Esophagus muscularis mucosa (tissue), 4 donors: ENCODE measurements at regions not wholly inside any gene's neighbourhood (a gene's known extent, or its start where the extent isn't known, plus 50 kb on each side); places are given as distances from the start of the nearest gene placed in this dataset.
"Not testable (repeated sequence)": the region's sequence is repeated elsewhere in the genome, so short reads cannot be mapped to it uniquely, and the experiment has no call there.

Experiments
- DNase-seq: peaks from one replicate; pipeline ENCODE4 v3.0.0-alpha.2; 2017; ENCODE audit errors: extremely low spot score
- H3K27ac ChIP-seq, 4 donors: fragments of 200-600 bp; sonication (generic); replicated peaks in 1 of 4; 1 replicate in 3 of 4; 2 replicates in 1 of 4; pipeline ENCODE4 v1.5.1; 2016 to 2019; ENCODE audit warnings: mild to moderate bottlenecking in 1 of 4
- H3K27me3 ChIP-seq, 4 donors: fragments of 200-600 bp; sonication (generic); one replicate each; pipeline versions ENCODE4 v1.5.1 to v1.6.0; 2016 to 2019
- H3K36me3 ChIP-seq, 4 donors: fragments of 200-600 bp; sonication (generic); one replicate each; pipeline ENCODE4 v1.5.1; 2016 to 2019
- H3K4me1 ChIP-seq, 4 donors: fragments of 200-600 bp; sonication (generic); one replicate each; pipeline ENCODE4 v1.5.1; 2016 to 2019
- H3K4me3 ChIP-seq, 4 donors: fragments of 200-600 bp; sonication (generic); 1 replicate in 2 of 4; 2 replicates in 2 of 4; pipeline ENCODE4 v1.5.1; 2016 to 2019; ENCODE audit warnings: mild to moderate bottlenecking in 4 of 4, moderate library complexity in 1 of 4
- H3K9me3 ChIP-seq, 4 donors: fragments of 200-600 bp; sonication (generic); 1 replicate in 3 of 4; 2 replicates in 1 of 4; pipeline ENCODE4 v1.5.1; 2016 to 2019
- EP300 ChIP-seq: sonication (generic); formaldehyde crosslinking; IDR thresholded peaks from one replicate; pipeline ENCODE4 v1.6.1; 2017; ENCODE audit warnings: antibody characterized with exemption
- POLR2A ChIP-seq: fragments of 450-650 bp; IDR thresholded peaks from one replicate; pipeline ENCODE4 v1.6.1; 2017; ENCODE audit warnings: antibody characterized with exemption, moderate library complexity, mild to moderate bottlenecking, low read depth
- POLR2AphosphoS5 ChIP-seq, 2 donors: sonication (generic); formaldehyde crosslinking; IDR thresholded peaks; one replicate each; pipeline ENCODE4 v1.6.1; 2017; ENCODE audit warnings: antibody characterized with exemption in 2 of 2
- WGBS: methylation state at CpG from one replicate; pipeline ENCODE4 v1.1.5; 2018; 5-methylcytosine and 5-hydroxymethylcytosine counted together
- intact Hi-C: fragments of 100-400 bp; cut with DNase I; formaldehyde crosslinking; loops from one replicate; pipeline ENCODE4 v1.15.1; 2023
- TF ChIP-seq, protein P1 (sequence below), 3 experiments: fragments of 200-600 bp in 2 of 3; fragments of 450-650 bp in 1 of 3; sonication (generic) in 2 of 3; IDR thresholded peaks; one replicate each; pipeline ENCODE4 v1.5.1; 2017 to 2019; ENCODE audit warnings: antibody characterized with exemption in 3 of 3, mild to moderate bottlenecking in 2 of 3, moderate library complexity in 1 of 3

- Histone ChIP-seq H3K36me3 (no peaks in the 10 kb centered on the region), H3K4me3 (no peak overlapping the region), H3K27me3 (no peaks in the 10 kb centered on the region), H3K27ac (no peak overlapping the region), H3K9me3 (peaks cover 0 to 11% (median 3%) of the 10 kb centered on the region in 4 donors), H3K4me1 (no peaks in the 10 kb centered on the region)
- intact Hi-C loops, result no loop called here
- 92% methylated on average over 3 of the region's 3 CpGs for WGBS
- no peak for TF ChIP-seq POLR2A
- TF ChIP-seq POLR2AphosphoS5 (IDR thresholded peaks at IDR 0.05), result no peak
- TF ChIP-seq, protein P1, sequence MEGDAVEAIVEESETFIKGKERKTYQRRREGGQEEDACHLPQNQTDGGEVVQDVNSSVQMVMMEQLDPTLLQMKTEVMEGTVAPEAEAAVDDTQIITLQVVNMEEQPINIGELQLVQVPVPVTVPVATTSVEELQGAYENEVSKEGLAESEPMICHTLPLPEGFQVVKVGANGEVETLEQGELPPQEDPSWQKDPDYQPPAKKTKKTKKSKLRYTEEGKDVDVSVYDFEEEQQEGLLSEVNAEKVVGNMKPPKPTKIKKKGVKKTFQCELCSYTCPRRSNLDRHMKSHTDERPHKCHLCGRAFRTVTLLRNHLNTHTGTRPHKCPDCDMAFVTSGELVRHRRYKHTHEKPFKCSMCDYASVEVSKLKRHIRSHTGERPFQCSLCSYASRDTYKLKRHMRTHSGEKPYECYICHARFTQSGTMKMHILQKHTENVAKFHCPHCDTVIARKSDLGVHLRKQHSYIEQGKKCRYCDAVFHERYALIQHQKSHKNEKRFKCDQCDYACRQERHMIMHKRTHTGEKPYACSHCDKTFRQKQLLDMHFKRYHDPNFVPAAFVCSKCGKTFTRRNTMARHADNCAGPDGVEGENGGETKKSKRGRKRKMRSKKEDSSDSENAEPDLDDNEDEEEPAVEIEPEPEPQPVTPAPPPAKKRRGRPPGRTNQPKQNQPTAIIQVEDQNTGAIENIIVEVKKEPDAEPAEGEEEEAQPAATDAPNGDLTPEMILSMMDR (IDR thresholded peaks at IDR 0.05), result no peak
- no peak for TF ChIP-seq EP300
- no peak for DNase-seq
These were observed 619.7 kb downstream of the GATA3 start for GRCh38 chr10:8674230-8674629.

- TF ChIP-seq, protein P1 (IDR thresholded peaks at IDR 0.05), result no peak
- TF ChIP-seq EP300 (no peak), POLR2A (no peak), POLR2AphosphoS5 (IDR thresholded peaks at IDR 0.05) (no peak)
- intact Hi-C loops, result no loop called here
- Histone ChIP-seq H3K27me3 (no peaks in the 10 kb centered on the region), H3K36me3 (no peaks in the 10 kb centered on the region), H3K4me1 (no peaks in the 10 kb centered on the region), H3K4me3 (no peak overlapping the region), H3K9me3 (no peaks in the 10 kb centered on the region), H3K27ac (no peak overlapping the region)
- no peak for DNase-seq
- 64% methylated on average over 6 of the region's 6 CpGs for WGBS
These were observed 623.2 kb downstream of the GATA3 start for GRCh38 chr10:8677642-8678041.

DNA sequence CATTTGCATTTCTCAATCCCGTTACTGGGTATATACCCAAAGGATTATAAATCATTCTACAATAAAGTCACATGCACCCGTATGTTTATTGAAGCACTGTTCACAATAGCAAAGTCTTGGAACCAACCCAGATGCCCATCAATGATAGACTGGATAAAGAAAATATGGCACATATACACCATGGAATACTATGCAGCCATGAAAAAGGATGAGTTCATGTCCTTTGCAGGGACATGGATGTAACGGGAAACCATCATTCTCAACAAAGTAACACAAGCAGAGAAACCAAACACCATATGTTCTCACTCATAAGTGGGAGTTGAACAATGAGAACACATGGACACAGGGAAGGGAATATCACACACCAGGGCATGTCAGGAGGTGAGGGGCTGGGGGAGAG is 630.4 kb downstream of the GATA3 start:
- DNase-seq, intact Hi-C loops, H3K4me3 ChIP-seq, H3K9me3 ChIP-seq, H3K36me3 ChIP-seq, H3K4me1 ChIP-seq, H3K27me3 ChIP-seq, H3K27ac ChIP-seq: not testable (repeated sequence)
- WGBS, result 94% methylated on average over 3 of the region's 3 CpGs

DNA sequence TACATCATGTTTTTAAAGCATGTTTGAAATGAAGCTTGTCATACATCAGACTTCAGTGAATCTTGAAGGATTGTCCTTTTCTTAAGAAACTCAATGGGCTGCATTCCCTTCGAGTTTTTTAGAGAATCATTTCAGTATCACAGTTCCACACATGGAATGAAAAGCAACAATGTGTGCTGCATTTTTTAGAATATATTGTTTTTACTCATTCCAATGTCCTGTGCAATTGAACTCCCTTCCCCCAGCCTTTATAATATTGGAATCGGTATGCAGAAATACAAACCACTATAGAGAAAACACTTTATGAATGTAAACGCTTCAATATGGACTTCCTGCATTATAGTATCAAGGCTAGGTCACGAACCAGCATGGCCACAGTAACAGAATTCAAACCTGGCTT is 634.4 kb downstream of the GATA3 start:
- 61% methylated on average over 4 of the region's 4 CpGs for WGBS
- intact Hi-C loops, result no loop called here

DNA sequence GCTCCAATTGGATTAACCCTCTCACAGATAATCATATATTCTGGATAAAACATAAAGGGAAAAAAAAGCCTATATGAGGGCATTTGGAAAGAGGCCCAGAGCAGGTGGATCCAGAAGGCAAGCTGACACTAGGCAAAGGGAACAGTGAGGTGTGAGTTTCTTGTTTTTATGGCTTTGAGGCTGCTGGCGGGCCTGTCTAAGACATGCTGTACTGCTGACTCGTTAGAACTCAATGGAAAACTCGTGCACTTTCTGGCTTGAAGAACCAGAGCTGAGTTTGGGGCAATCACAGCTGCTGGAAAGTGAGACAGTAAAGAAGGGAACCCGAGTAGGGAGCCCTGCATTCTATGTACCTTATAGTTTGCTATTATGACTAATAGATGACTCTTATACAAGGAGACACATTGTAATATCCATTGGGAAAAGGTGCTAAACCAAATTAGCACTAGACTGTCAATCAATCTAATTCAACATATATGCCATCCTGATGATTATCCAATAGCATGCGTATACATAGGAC is 637.1 kb downstream of the GATA3 start:
- intact Hi-C loops, result no loop called here
- no peak for DNase-seq
- no peak overlapping the region for H3K27ac ChIP-seq
- H3K27me3 ChIP-seq, result no peaks in the 10 kb centered on the region
- no peak for TF ChIP-seq POLR2AphosphoS5 (IDR thresholded peaks at IDR 0.05)
- H3K4me1 ChIP-seq, result no peaks in the 10 kb centered on the region
- no peaks in the 10 kb centered on the region for H3K9me3 ChIP-seq
- H3K36me3 ChIP-seq, result no peaks in the 10 kb centered on the region
- 76% methylated on average over 5 of the region's 5 CpGs for WGBS
- no peak overlapping the region for H3K4me3 ChIP-seq

More for the DNA sequence above, 634.4 kb downstream of the GATA3 start:
- H3K4me3 ChIP-seq, result no peak overlapping the region
- no peaks in the 10 kb centered on the region for H3K36me3 ChIP-seq
- H3K9me3 ChIP-seq, result no peaks in the 10 kb centered on the region
- H3K27me3 ChIP-seq, result no peaks in the 10 kb centered on the region
- no peak overlapping the region for H3K27ac ChIP-seq
- H3K4me1 ChIP-seq, result no peaks in the 10 kb centered on the region
- TF ChIP-seq POLR2A (no peak), EP300 (no peak), POLR2AphosphoS5 (IDR thresholded peaks at IDR 0.05) (no peak)
- TF ChIP-seq, protein P1 (IDR thresholded peaks at IDR 0.05), result no peak
- no peak for DNase-seq

DNA sequence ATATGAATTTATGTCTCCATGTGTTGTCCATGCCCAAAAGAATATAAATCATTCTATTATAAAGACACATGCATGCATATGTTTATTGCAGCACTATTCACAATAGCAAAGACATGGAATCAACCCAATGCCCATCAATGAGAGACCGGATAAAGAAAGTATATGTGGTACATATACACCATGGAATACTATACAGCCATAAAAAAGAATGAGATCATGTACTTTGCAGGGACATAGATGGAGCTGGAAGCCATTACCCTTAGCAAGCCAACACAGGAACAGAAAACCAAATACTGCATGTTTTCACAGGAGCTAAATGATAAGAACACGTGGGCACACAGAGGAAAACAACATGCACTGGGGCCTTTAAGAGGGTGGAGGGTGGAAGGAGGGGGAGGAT is 639.1 kb downstream of the GATA3 start:
- WGBS, result 66% methylated on average over 2 of the region's 2 CpGs
- H3K9me3 ChIP-seq, H3K27ac ChIP-seq, DNase-seq, H3K36me3 ChIP-seq, intact Hi-C loops, H3K27me3 ChIP-seq, H3K4me1 ChIP-seq, H3K4me3 ChIP-seq: not testable (repeated sequence)
